ENCODE measurements at regions not wholly inside any gene's neighbourhood (a gene's known extent, or its start where the extent isn't known, plus 50 kb on each side); places are given as distances from the start of the nearest gene placed in this dataset.

DNA sequence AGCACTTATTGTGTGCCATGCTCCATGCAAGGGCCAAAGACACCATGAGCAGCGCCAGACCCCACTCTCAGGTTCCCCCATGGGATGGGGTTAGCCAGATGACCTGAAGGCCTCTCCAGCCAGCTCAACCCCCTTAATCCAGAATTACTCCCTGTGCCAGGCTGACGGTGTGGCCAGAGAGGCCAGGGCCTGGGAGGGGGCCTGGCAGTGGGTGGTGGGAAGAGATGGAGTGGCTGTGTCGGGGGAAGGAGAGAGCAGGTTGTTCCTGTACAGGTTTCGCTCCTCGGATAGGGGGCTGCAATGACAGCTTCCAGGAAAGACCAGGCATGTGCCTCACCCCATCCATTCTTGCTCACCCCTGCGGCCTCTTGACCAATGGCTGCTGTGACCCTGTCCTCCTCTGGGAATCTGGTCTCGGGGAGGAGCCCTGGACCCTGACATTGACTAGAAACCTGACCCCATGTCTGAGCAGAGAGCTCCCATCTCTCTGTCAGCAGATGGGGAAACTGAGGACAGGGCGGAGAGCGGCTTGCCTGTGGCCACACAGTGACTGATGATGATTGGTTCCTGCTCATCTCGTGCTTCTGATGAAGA, 345.3 kb downstream of the MATN1 start:
- Histone ChIP-seq H3K4me3 (replicated peaks in 1 of 3) (no peak overlapping the region), H3K36me3 (no peaks in the 10 kb centered on the region), H3K4me1 (no peaks in the 10 kb centered on the region), H3K27me3 (no peaks in the 10 kb centered on the region), H3K9me3 (no peaks in the 10 kb centered on the region), H3K27ac (no peak overlapping the region)
- no peak for DNase-seq
- intact Hi-C loops (cut with DNase I), result no loop called here
- WGBS, 2 donors, result 73 to 79% methylated on average over 8 to 9 of the region's 10 CpGs
- TF ChIP-seq, protein P1, sequence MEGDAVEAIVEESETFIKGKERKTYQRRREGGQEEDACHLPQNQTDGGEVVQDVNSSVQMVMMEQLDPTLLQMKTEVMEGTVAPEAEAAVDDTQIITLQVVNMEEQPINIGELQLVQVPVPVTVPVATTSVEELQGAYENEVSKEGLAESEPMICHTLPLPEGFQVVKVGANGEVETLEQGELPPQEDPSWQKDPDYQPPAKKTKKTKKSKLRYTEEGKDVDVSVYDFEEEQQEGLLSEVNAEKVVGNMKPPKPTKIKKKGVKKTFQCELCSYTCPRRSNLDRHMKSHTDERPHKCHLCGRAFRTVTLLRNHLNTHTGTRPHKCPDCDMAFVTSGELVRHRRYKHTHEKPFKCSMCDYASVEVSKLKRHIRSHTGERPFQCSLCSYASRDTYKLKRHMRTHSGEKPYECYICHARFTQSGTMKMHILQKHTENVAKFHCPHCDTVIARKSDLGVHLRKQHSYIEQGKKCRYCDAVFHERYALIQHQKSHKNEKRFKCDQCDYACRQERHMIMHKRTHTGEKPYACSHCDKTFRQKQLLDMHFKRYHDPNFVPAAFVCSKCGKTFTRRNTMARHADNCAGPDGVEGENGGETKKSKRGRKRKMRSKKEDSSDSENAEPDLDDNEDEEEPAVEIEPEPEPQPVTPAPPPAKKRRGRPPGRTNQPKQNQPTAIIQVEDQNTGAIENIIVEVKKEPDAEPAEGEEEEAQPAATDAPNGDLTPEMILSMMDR (IDR thresholded peaks at IDR 0.05), result no peak
- no peak for TF ChIP-seq POLR2A (IDR thresholded peaks at IDR 0.05)

GRCh38 chr1:30377230-30378002, 346.0 kb downstream of the MATN1 start:
- H3K27me3 ChIP-seq, result no peaks in the 10 kb centered on the region
- H3K4me3 ChIP-seq (replicated peaks in 1 of 3), result no peak overlapping the region
- H3K4me1 ChIP-seq, result no peaks in the 10 kb centered on the region
- no peaks in the 10 kb centered on the region for H3K36me3 ChIP-seq
- H3K27ac ChIP-seq, result no peak overlapping the region
- intact Hi-C loops (cut with DNase I), result no loop called here
- no peaks in the 10 kb centered on the region for H3K9me3 ChIP-seq
- DNase-seq, result no peak
- 40 to 49% methylated on average over 10 of the region's 11 CpGs for WGBS, 2 donors
- TF ChIP-seq, protein P1 (IDR thresholded peaks at IDR 0.05), result no peak
- TF ChIP-seq POLR2A (IDR thresholded peaks at IDR 0.05), result no peak

DNA sequence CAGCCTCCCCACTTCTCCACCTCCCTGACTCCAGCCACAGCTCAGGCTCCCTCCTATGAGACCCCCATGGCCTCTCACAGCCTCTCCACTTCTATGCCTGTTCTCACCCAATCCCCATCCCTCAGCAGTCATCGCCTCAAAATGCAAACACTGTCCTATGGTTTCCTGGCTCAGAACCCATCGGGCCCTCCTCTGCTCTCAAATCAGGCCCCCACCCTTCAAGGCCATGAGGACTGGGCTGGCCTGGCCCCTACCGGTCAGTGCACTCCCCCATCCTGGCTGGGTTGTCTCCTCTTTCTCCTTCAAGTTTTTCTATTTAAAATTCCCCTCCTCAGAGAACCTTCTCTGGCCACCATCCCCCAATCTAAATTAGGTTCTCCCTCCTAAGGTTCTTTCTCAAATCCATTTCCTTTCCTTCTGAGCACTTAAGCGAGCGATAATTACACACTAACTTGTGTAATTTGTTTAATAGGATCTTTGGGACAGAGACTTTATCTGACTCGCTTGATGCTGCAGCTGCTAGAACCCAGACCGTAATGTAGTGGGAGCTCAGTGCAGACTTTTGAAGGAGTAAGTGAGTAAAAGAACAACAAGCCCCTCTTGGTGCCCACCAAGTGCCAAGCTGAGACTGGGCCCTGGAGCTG, 347.2 kb downstream of the MATN1 start:
- no peak overlapping the region for H3K4me3 ChIP-seq (replicated peaks in 1 of 3)
- no peaks in the 10 kb centered on the region for H3K36me3 ChIP-seq
- no peaks in the 10 kb centered on the region for H3K27me3 ChIP-seq
- H3K27ac ChIP-seq, result no peak overlapping the region
- 71 to 72% methylated on average over 7 of the region's 7 CpGs for WGBS, 2 donors
- no peak for DNase-seq
- TF ChIP-seq POLR2A (IDR thresholded peaks at IDR 0.05), result no peak
- TF ChIP-seq, protein P1 (IDR thresholded peaks at IDR 0.05), result no peak
- H3K4me1 ChIP-seq, result no peaks in the 10 kb centered on the region
- intact Hi-C loops (cut with DNase I), result no loop called here
- H3K9me3 ChIP-seq, result no peaks in the 10 kb centered on the region

GRCh38 chr1:30375156-30375555, 348.2 kb downstream of the MATN1 start:
- Histone ChIP-seq H3K4me3 (replicated peaks in 1 of 3) (no peak overlapping the region), H3K9me3 (no peaks in the 10 kb centered on the region), H3K27me3 (no peaks in the 10 kb centered on the region), H3K36me3 (no peaks in the 10 kb centered on the region), H3K4me1 (no peaks in the 10 kb centered on the region), H3K27ac (no peak overlapping the region)
- intact Hi-C loops (cut with DNase I), result no loop called here
- WGBS, 2 donors, result 70 to 83% methylated on average over 6 to 7 of the region's 7 CpGs
- TF ChIP-seq, protein P1 (IDR thresholded peaks at IDR 0.05), result no peak
- no peak for TF ChIP-seq POLR2A (IDR thresholded peaks at IDR 0.05)
- DNase-seq, result no peak

All from thyroid gland (tissue), 4 donors.